ENCODE measurements at regions not wholly inside any gene's neighbourhood (a gene's known extent, or its start where the extent isn't known, plus 50 kb on each side); places are given as distances from the start of the nearest gene placed in this dataset.
"Not testable (repeated sequence)": the region's sequence is repeated elsewhere in the genome, so short reads cannot be mapped to it uniquely, and the experiment has no call there.

DNA sequence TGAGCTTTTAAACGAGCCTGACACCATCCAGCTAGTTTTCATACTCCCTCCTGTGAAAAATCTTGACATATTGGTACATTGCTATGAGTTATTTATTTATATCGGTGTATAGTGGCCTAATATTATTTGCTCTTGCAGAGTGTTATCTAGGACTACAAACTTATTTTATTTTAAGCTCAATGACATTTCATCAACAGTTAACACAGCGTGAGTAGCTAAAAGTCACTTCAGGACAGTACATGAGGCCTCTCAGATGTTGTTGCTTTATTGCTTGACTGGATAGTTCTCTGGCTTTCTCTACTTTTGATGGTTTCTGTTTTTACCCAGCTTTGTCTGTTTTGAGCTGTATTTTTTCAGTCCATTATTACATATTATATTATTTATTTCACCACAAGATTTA, 172.9 kb upstream of the KLF7 start:
- H3K36me3 ChIP-seq (ENCODE audit: low read depth): no peaks in the 10 kb centered on the region
- ChIA-PET POLR2A (ENCODE audit: unreplicated experiment) (interaction anchor here (0.6 kb wide), 2 partner anchors 24 to 119 kb away, joined by 4 to 6 read pairs; no protein-coding TSS in a partner anchor), CTCF (no interaction called here)
- H3K4me1 ChIP-seq (replicated peaks; ENCODE audit: insufficient read depth): peaks cover 23% of the 10 kb centered on the region
- DNase-seq: no peak
- H3F3A ChIP-seq (ENCODE audit: insufficient read depth, low read depth): peaks cover 20% of the 10 kb centered on the region
- H3K4me2 ChIP-seq: no peak overlapping the region
- no TSS peak for BruUV-seq (replicated peaks)
- no peak overlapping the region for H2AFZ ChIP-seq
- no peaks in the 10 kb centered on the region for H3K79me2 ChIP-seq (ENCODE audit: low read depth)
- TF ChIP-seq EZH2 (IDR thresholded peaks at IDR 0.05; ENCODE audit: low read depth): no peak
- TF ChIP-seq, protein P1, sequence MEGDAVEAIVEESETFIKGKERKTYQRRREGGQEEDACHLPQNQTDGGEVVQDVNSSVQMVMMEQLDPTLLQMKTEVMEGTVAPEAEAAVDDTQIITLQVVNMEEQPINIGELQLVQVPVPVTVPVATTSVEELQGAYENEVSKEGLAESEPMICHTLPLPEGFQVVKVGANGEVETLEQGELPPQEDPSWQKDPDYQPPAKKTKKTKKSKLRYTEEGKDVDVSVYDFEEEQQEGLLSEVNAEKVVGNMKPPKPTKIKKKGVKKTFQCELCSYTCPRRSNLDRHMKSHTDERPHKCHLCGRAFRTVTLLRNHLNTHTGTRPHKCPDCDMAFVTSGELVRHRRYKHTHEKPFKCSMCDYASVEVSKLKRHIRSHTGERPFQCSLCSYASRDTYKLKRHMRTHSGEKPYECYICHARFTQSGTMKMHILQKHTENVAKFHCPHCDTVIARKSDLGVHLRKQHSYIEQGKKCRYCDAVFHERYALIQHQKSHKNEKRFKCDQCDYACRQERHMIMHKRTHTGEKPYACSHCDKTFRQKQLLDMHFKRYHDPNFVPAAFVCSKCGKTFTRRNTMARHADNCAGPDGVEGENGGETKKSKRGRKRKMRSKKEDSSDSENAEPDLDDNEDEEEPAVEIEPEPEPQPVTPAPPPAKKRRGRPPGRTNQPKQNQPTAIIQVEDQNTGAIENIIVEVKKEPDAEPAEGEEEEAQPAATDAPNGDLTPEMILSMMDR (conservative IDR thresholded peaks at IDR 0.05): no peak
- no peaks in the 10 kb centered on the region for H3K27me3 ChIP-seq (ENCODE audit: insufficient read depth, low read depth)
- H4K20me1 ChIP-seq (ENCODE audit: insufficient read depth): no peaks in the 10 kb centered on the region
- H3K27ac ChIP-seq: no peak overlapping the region
- no peaks in the 10 kb centered on the region for H3K9me3 ChIP-seq (ENCODE audit: insufficient read depth, low read depth)
- H3K9me2 ChIP-seq (ENCODE audit: insufficient read depth): no peaks in the 10 kb centered on the region
- intact Hi-C loops (cut with micrococcal nuclease; ENCODE audit: unreplicated experiment): loop anchor here (5.0 kb wide), 2 partner anchors 54 to 134 kb away; no protein-coding TSS in a partner anchor
- H3K4me3 ChIP-seq: no peak overlapping the region

DNA sequence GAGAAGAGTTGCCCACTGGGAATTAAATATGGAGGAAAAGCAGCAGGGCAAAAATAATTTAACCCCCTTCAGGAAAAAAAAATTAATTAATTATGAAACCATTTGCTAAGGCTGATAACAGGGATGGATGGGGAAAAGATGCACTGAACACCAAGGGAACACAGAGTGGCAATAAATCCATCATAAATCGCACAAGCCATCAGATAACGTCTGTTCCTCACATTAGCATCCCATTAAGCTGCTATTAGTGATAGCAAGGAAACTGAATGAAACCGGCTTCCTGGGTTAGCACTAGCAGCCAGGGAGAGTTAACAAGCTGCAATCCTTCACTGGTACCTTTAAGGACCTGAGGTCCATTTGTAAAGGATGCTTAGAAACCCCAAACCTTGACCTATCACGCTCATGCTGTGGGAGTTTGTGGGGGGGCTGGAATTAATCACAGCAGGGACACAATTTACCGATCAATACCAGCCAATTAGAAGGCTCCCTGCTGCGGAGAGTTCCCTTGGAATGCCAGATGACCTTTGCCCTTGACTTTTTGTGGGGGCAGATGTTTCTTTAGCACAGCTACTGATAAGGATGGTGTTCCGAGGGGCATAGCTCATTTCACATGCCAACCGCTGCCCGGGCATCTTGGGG, 175.5 kb upstream of the KLF7 start:
- no peak overlapping the region for H3K27ac ChIP-seq
- H3K36me3 ChIP-seq (ENCODE audit: low read depth): no peaks in the 10 kb centered on the region
- TF ChIP-seq, protein P1 (conservative IDR thresholded peaks at IDR 0.05): no peak
- TF ChIP-seq EZH2 (IDR thresholded peaks at IDR 0.05; ENCODE audit: low read depth): no peak
- no peak overlapping the region for H3K4me2 ChIP-seq
- CTCF ChIA-PET: no interaction called here
- H4K20me1 ChIP-seq (ENCODE audit: insufficient read depth): no peaks in the 10 kb centered on the region
- H3K79me2 ChIP-seq (ENCODE audit: low read depth): no peaks in the 10 kb centered on the region
- H2AFZ ChIP-seq: no peak overlapping the region
- H3K9me2 ChIP-seq (ENCODE audit: insufficient read depth): no peaks in the 10 kb centered on the region
- no peak for DNase-seq
- POLR2A ChIA-PET (ENCODE audit: unreplicated experiment): no interaction called here
- H3K4me3 ChIP-seq: no peak overlapping the region
- intact Hi-C loops (cut with micrococcal nuclease; ENCODE audit: unreplicated experiment): loop anchor here (5.0 kb wide), 1 partner anchor 359 kb away; no protein-coding TSS in a partner anchor
- no peaks in the 10 kb centered on the region for H3K27me3 ChIP-seq (ENCODE audit: insufficient read depth, low read depth)
- no peaks in the 10 kb centered on the region for H3K4me1 ChIP-seq (replicated peaks; ENCODE audit: insufficient read depth)
- BruUV-seq (replicated peaks): no TSS peak
- H3K9me3 ChIP-seq (ENCODE audit: insufficient read depth, low read depth): no peaks in the 10 kb centered on the region
- H3F3A ChIP-seq (ENCODE audit: insufficient read depth, low read depth): no peaks in the 10 kb centered on the region

DNA sequence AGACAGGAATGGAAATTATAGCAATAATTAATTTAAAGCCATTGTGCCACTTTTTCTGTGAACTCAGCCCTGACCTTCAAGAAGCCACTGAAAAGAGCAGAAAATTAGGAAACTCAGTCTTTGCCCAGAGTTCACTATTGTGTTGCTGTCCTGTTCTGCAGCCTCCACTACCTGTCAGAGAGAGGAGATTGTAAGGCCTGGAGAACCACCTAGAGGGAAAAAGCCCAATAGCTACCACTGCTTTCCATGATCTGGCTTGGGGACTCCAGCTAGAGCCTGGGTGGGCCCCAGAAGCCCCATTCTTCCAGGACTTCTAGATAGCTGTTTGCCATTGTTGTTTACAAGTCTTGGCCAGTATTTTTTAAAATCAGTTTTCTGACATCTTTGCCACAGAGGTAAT, 176.1 kb upstream of the KLF7 start:
- Histone ChIP-seq H3K4me2 (no peak overlapping the region), H4K20me1 (ENCODE audit: insufficient read depth) (no peaks in the 10 kb centered on the region), H3K4me3 (no peak overlapping the region), H3K9me3 (ENCODE audit: insufficient read depth, low read depth) (no peaks in the 10 kb centered on the region), H3K79me2 (ENCODE audit: low read depth) (no peaks in the 10 kb centered on the region), H3K27me3 (ENCODE audit: insufficient read depth, low read depth) (no peaks in the 10 kb centered on the region), H3K9me2 (ENCODE audit: insufficient read depth) (no peaks in the 10 kb centered on the region), H3K27ac (no peak overlapping the region), H3F3A (ENCODE audit: insufficient read depth, low read depth) (no peaks in the 10 kb centered on the region), H3K36me3 (ENCODE audit: low read depth) (no peaks in the 10 kb centered on the region), H2AFZ (no peak overlapping the region), H3K4me1 (replicated peaks; ENCODE audit: insufficient read depth) (no peaks in the 10 kb centered on the region)
- intact Hi-C loops (cut with micrococcal nuclease; ENCODE audit: unreplicated experiment): loop anchor here (5.0 kb wide), 1 partner anchor 360 kb away; no protein-coding TSS in a partner anchor
- ChIA-PET CTCF (no interaction called here), POLR2A (ENCODE audit: unreplicated experiment) (no interaction called here)
- DNase-seq: no peak
- TF ChIP-seq, protein P1 (conservative IDR thresholded peaks at IDR 0.05): no peak
- TF ChIP-seq EZH2 (IDR thresholded peaks at IDR 0.05; ENCODE audit: low read depth): no peak
- BruUV-seq (replicated peaks): no TSS peak

DNA sequence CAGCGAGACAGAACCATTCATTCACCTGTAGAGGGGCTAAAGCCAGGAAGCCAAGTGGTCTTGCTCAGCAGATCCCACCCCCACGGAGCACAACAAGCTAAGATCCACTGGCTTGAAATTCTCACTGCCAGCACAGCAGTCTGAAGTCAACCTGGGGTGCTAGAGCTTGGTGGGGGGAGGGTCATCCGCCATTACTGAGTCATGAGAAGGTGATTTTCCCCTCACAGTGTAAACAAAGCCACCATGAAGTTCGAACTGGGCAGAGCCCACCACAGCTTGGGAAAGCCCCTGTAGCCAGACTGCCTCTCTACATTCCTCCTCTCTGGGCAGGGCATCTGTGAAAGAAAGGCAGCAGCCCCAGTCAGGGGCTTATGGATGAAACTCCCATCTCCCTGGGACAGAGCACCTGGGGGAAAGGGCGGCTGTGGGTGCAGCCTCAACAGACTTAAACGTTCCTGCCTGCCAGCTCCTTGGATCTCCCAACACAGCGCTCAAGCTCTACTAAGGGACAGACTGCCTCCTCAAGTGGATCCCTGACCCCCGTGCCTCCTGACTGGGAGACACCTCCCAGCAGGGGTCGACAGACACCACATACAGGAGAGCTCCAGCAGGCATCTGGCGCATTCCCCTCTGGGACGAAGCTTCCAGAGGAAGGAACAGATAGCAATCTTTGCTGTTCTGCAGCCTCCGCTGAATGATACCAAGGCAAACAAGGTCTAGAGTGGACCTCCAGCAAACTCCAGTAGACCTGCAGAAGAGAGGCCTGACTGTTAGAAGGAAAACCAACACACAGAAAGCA, 179.0 kb upstream of the KLF7 start:
- H3F3A ChIP-seq (ENCODE audit: insufficient read depth, low read depth); H3K4me1 ChIP-seq (replicated peaks; ENCODE audit: insufficient read depth); BruUV-seq (replicated peaks); H3K79me2 ChIP-seq (ENCODE audit: low read depth); CTCF ChIA-PET; H3K4me3 ChIP-seq; H3K9me3 ChIP-seq (ENCODE audit: insufficient read depth, low read depth); POLR2A ChIA-PET (ENCODE audit: unreplicated experiment); H3K4me2 ChIP-seq; H3K27me3 ChIP-seq (ENCODE audit: insufficient read depth, low read depth); H4K20me1 ChIP-seq (ENCODE audit: insufficient read depth); H3K36me3 ChIP-seq (ENCODE audit: low read depth); H3K9me2 ChIP-seq (ENCODE audit: insufficient read depth); H3K27ac ChIP-seq; H2AFZ ChIP-seq; DNase-seq: not testable (repeated sequence)
- intact Hi-C loops (cut with micrococcal nuclease; ENCODE audit: unreplicated experiment): loop anchor here (5.0 kb wide), 1 partner anchor 362 kb away; no protein-coding TSS in a partner anchor

All from PC-9 (cell line).